ENCODE measurements at regions not wholly inside any gene's neighbourhood (a gene's known extent, or its start where the extent isn't known, plus 50 kb on each side); places are given as distances from the start of the nearest gene placed in this dataset.
"Not testable (repeated sequence)": the region's sequence is repeated elsewhere in the genome, so short reads cannot be mapped to it uniquely, and the experiment has no call there.

DNA sequence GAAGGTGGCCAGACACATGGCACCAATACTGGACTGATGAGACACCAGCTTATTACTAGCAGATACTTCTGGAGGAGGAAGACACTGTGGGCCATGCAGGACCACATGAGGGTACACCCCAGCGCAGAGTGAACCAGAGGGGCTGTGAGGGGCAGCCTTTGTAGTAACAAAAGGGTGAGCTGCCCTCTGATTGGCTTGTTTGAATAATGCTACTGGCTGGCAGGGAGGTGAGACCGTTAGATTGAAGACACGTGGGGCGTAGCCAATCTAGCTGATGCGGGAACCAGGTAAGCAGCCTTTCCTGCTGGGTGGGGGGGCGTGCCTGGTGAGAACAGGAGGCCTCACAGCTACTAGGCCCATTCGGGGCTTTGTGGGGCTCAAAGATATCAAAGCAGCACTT is 102.8 kb upstream of the SEC14L1 start:
- DNase-seq (ENCODE audit: low read depth): no peak

- no peak for DNase-seq (ENCODE audit: low read depth)
These were observed 101.7 kb upstream of the SEC14L1 start for GRCh38 chr17:77038884-77039555.

GRCh38 chr17:77042476-77043231 is 98.1 kb upstream of the SEC14L1 start:
- no peak for DNase-seq (ENCODE audit: low read depth)

- DNase-seq (ENCODE audit: low read depth): no peak
These were observed 95.2 kb upstream of the SEC14L1 start for GRCh38 chr17:77045441-77046041.

DNA sequence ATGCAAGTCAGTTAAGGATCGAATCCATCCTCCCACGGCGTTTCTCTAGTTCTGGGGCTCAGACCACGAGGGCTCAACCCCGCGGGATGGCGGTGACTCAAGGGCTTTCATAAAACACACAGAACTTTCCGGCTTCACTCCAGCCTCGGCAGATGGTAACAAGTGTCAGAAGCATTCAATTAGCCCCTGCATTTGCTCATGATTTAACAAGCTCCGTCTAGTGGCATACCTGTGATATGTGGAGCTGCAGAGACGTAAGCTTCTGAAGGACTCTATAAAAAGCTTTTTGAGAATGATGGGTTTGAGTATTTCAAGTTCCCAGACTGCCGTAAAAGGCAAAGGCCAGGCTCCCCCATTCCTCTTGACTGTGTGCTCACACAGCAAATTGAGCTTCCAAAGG is 91.3 kb upstream of the SEC14L1 start:
- DNase-seq (ENCODE audit: low read depth): no peak

DNA sequence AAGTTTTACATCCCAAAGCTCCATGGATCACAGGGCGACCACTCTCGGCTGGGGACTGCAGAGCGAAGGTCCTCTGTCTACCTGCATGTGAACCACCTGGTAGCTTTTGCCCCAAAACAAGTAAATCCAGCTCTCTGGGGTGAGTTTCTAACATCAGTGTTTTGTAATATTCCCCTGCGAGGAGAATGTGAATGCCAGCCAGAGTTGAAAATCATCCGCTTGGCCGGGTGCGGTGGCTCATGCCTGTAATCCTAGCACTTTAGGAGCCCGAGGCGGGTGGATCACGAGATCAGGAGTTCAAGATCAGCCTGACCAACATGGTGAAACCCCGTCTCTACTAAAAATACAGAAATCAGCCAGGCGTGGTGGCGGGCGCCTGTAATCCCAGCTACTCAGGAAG is 89.9 kb upstream of the SEC14L1 start:
- not testable (repeated sequence) for DNase-seq (ENCODE audit: low read depth)

GRCh38 chr17:77054936-77055335 is 85.8 kb upstream of the SEC14L1 start:
- no peak for DNase-seq (ENCODE audit: low read depth)

DNA sequence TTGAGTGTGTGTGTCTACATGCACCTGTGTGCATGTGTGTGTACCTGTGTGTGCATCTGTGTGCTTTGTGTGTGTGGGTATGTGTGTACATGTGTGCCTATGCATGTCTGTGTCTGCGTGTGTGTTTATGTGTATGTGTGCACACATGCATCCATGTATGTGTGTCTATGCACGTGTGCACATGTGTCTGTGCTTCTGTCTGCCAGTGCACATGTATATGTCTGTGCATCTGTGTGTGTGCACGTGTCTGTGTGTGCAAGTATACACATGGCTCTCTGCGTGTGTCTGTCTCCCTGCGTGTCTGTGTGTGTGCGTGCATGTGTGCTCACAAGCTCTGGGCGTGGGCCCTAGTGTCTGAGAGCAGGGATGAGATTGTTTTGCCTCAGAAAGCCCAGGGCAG is 85.3 kb upstream of the SEC14L1 start:
- no peak for DNase-seq (ENCODE audit: low read depth)

DNA sequence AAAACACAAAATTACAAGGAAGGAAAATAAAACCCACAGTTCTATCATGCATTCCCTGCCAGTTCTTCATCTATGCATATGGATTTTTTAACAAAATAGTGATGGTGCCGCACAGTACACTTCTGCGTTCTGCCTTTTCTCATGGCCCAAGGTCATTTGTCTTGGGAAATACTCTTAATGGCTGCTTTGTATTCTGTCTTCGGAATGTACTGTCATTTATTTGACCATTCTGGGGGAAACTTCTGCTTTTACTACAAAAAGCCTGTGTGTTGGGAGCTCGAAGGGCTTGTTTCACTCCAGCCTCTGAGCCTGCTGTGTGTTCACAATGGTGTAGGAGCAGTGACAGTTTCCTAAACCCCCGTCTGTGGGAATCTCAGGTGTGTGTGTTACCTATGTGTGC is 82.8 kb upstream of the SEC14L1 start:
- DNase-seq (ENCODE audit: low read depth): no peak

DNA sequence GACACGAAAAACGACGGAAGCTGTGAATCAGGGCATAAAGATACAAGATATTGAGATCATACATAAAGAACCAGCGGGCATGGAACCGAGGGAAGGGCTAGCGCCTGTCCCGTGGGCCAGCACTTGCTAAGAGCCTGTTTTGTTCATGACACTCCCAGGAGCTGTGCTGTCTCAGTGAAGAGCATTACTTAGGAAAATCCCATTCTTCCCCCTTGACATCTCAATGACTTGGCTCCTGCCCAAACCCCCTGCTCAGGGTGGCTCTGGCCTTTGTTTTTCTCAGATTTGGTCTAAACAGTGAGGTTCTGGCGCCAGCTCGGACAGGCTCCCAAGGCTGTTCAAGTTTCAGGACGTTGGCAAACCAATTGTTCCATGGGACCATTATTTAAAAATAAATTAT is 79.1 kb upstream of the SEC14L1 start:
- DNase-seq (ENCODE audit: low read depth): no peak

DNA sequence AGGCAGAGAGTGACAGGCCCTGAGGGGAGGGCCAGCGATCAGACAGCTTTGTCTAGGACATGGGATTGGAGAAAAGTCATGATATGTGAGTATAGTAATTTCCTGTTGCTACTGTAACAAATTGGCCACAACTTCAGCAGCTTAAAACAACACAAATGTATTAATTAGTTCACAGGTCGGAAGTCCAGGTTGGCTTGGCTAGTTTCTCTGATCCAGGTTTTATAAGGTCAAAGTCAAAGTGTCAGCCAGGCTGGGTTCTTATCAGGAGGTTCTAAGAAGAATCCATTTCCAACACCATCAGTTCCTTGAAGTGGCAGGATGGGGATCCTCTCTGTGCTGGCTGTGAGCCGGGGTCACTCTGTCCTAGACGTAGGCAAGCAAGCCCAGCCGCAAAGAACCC is 76.2 kb upstream of the SEC14L1 start:
- no peak for DNase-seq (ENCODE audit: low read depth)

DNA sequence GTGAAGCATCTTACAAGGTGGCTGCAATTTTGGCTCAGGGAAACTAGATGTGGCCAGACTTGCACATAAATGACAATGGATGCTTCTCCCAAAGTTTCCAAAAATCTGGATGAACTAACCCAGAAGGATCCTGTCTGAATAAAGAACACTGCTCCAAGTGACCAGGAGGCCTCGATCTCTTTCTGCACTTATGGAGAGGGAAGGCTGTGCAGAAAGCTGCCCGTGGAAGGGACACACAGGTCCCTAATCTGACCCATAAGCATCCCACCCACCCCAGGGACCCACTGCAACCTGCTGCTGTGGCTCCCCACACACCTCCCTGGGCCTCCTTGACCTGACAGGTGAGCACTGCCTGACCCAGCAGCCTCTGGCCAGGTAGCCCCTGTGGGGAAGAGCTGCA is 74.6 kb upstream of the SEC14L1 start:
- DNase-seq (ENCODE audit: low read depth): no peak

DNA sequence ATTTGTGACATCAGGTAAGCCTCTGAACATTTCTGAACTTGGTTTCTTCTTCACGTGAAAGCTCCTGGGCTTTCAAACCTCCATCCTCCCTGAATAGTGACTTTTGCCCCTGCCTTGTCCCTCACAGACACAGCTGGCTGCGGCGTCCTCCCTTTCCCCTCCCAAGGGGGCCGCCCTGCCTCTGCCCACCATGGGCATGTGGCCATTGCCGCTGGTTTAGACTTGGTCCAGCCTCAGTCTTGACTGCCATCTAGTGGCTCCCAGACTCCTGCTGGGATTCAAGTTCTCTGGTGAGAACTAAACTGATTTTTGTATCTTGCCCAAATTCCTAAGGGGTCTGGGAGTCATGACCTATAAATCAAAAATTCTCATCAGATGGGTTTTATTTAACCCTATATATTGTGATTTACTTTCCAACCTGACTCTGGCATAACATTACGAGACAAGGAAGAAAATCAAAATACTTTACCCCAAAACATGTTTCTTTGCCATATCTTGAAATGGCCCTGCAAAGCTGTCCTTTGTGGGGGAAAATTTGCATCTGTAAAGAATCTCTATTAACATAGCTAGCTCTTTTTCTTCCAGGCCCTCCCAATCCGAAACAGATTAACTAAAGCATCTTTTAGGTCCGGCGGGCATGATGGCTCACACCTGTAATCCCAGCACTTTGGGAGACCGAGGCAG is 73.9 kb upstream of the SEC14L1 start:
- not testable (repeated sequence) for DNase-seq (ENCODE audit: low read depth)

DNA sequence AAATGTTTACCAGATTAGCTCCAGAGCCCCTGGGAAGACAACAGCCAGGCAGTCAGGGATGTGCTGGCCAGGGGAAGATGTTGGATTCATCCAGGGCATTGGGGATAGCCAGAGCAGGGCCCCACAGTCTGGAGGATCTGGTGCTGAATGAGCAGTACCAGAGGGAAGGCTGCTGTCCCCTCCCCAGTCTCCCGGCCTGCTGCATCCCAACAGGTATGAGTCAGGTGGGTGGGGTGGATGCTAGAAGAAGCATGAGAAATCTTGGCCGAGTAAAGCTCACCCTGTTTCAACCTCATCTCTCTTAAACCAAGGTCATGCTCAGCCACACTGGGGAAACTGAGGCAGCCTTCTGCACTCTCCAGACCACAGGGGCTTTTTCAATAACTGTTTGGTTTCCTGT is 71.9 kb upstream of the SEC14L1 start:
- DNase-seq (ENCODE audit: low read depth): no peak

GRCh38 chr17:77070888-77071279 is 69.9 kb upstream of the SEC14L1 start:
- no peak for DNase-seq (ENCODE audit: low read depth)

DNA sequence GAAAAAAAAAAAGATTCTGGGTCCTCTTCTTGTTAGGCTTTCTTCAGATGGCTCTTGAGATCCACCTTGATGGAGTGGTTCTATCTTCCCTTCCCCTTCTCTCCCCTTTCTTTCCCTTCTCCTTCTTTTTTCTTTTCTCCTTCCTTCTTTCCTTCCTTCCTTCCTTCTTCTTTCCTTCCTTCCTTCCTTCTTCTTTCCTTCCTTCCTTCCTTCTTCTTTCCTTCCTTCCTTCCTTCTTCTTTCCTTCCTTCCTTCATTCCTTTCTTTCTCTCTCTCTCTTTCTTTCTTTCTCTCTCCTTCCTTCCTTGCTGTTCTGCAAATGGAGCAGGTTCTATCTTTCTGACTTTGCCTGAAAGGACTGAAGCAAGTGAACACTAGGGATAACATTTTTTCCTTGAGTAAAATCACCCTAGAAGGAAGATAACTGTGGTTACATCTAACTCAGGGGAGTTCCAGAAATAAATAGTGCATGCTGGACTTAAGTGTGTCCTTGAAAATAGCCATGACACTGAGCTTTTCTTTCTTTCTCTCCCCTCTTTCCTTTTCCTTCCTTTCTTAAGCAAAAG is 68.8 kb upstream of the SEC14L1 start:
- DNase-seq (ENCODE audit: low read depth): no peak

DNA sequence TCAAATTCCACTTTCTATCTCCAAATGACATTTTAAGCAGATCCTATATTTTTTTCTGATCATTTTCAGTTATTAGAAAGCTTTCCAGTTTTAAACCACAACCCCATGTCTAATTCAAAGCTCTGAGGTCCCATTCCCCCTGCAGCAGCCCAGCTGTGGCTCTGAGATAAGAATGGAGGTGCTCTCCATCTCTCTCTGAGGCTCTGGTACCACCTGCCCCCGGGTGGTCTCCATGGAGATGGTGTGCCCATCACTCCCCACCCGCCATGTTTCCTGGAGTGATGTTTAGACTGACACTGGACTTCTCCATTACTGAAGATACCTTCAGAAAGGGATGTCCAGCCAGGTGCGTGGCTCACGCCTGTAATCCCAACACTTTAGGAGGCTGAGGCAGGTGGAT is 68.1 kb upstream of the SEC14L1 start:
- no peak for DNase-seq (ENCODE audit: low read depth)

GRCh38 chr17:77074681-77075080 is 66.1 kb upstream of the SEC14L1 start:
- DNase-seq (ENCODE audit: low read depth): no peak

DNA sequence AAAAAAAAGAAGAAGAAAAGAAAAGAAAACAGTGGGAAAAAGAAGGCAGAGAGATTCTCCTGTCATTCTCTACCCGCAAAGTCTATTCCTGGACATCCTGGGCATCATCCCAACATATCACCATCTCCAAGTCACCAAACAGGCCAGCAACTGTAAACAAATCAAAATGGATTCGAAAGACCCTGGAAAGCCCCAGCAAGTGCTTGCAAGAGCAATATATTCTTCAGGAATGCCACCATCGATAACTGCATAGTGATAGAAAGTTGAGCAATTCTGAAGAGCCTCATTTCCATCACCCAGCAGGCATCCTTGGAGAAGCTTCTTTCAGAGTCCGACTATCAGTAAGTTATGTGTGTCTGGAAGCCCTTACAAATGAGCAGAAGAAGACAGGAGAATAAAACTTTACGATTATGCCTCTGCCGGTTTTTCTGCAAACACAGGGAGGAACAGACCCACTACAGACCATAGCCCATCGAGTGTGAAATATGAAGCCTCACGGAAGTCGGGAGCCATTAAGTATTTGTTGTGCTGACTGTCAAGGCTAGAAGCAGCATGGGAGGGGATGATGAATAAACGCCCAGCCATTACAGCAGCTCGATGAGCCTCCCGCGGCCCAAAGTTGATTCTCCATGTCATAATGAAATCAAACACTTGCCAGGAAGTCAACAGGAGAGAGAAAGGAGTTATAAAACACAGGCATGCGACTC is 64.5 kb upstream of the SEC14L1 start:
- DNase-seq (ENCODE audit: low read depth): no peak

- DNase-seq (ENCODE audit: low read depth): no peak
These were observed 57.2 kb upstream of the SEC14L1 start for GRCh38 chr17:77083531-77083930.

DNA sequence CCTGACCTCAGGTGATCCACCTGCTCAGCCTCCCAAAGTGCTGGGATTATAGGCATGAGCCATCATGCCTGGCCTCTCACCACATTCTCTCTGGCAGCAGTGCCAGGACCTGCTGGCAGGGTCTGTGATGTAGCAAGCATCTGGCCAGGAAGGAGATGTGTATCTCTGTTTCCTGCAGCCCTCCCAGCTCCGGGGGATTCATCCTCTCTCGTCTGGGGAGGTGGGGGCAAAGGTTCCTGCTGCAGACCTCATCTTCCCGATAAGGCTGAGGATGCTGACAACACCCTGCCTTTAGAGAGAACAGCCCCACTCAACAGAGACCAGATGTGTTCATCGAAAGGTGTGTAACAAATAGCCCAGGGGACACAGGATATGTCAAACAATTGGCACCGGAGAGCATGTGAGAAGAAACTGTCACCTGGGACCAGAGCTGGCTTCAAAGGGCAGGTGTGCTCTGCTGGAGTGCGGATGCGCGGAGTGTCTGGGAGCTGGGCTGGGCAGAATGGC is 54.8 kb upstream of the SEC14L1 start:
- no peak for DNase-seq (ENCODE audit: low read depth)

Measured in stimulated activated CD8-positive, alpha-beta memory T cell treated with anti-CD3 and anti-CD28 coated beads, Interleukin-12 subunit alpha, Interleukin-12 subunit beta, amount 100 ng/mL, for 1 hour (primary cell).